CD4-positive, alpha-beta memory T cell (primary cell): ENCODE measurements at regions not wholly inside any gene's neighbourhood (a gene's known extent, or its start where the extent isn't known, plus 50 kb on each side); places are given as distances from the start of the nearest gene placed in this dataset.

Experiments used
- CTCF ChIA-PET: fragments of 350-600 bp; sonication (Branson Sonifier 250); formaldehyde crosslinking; loops from one replicate; lab custom pipeline; 2021; ENCODE audit warnings: inconsistent platforms; ENCODE audit not compliant: partially characterized antibody; lab: Charles Lee
- POLR2A ChIA-PET: fragments of 350-600 bp; sonication (Branson Sonifier 250); formaldehyde crosslinking; loops from one replicate; lab custom pipeline; 2021; ENCODE audit not compliant: partially characterized antibody; lab: Charles Lee
- DNase-seq, 5 donors: peaks; one replicate each; pipeline versions ENCODE4 v3.0.0 to v3.0.0-alpha.2; 2020 to 2022; ENCODE audit warnings: mixed read lengths in 1 of 5
- H3K27ac ChIP-seq: one replicate; pipeline ENCODE4 v1.7.0; 2013; ENCODE audit warnings: low read depth, low read length
- H3K27me3 ChIP-seq: 2 replicates; pipeline ENCODE4 v1.7.0; 2013; ENCODE audit warnings: mild to moderate bottlenecking, low read length, moderate library complexity; ENCODE audit not compliant: insufficient read depth
- H3K36me3 ChIP-seq: 2 replicates; pipeline ENCODE4 v1.7.0; 2013; ENCODE audit warnings: mild to moderate bottlenecking, low read length, moderate library complexity; ENCODE audit not compliant: insufficient read depth
- H3K4me1 ChIP-seq: 2 replicates; pipeline ENCODE4 v1.7.0; 2013; ENCODE audit warnings: mild to moderate bottlenecking, low read length, moderate library complexity; ENCODE audit not compliant: insufficient read depth
- H3K4me3 ChIP-seq, 2 donors: one replicate each; pipeline ENCODE4 v1.7.0; 2013; ENCODE audit warnings: low read length in 2 of 2, mild to moderate bottlenecking in 1 of 2
- H3K9me3 ChIP-seq, 2 donors: one replicate each; pipeline ENCODE4 v1.7.0; 2013; ENCODE audit warnings: low read length in 2 of 2, control low read depth in 1 of 2; ENCODE audit not compliant: control insufficient read depth in 1 of 2
- H3K27ac Mint-ChIP-seq, 7 donors: one replicate each; pipeline ENCODE4 v1.8.0; 2020 to 2021; ENCODE audit warnings: mixed read lengths in 7 of 7, mild to moderate bottlenecking in 6 of 7, inconsistent platforms in 3 of 7, moderate library complexity in 3 of 7
- H3K27me3 Mint-ChIP-seq, 2 donors: one replicate each; pipeline ENCODE4 v1.8.0; 2020 to 2021; ENCODE audit warnings: mixed read lengths in 2 of 2
- H3K36me3 Mint-ChIP-seq, 2 donors: one replicate each; pipeline ENCODE4 v1.8.0; 2020 to 2021; ENCODE audit warnings: mixed read lengths in 2 of 2, inconsistent platforms in 1 of 2, mild to moderate bottlenecking in 1 of 2
- H3K4me1 Mint-ChIP-seq, 4 donors: one replicate each; pipeline ENCODE4 v1.8.0; 2020 to 2021; ENCODE audit warnings: mixed read lengths in 4 of 4, mild to moderate bottlenecking in 1 of 4
- H3K4me3 Mint-ChIP-seq, 8 donors: one replicate each; pipeline ENCODE4 v1.8.0; 2020 to 2021; ENCODE audit warnings: mixed read lengths in 8 of 8, mild to moderate bottlenecking in 7 of 8, moderate library complexity in 6 of 8, inconsistent platforms in 3 of 8
- H3K9me3 Mint-ChIP-seq, 8 donors: one replicate each; pipeline ENCODE4 v1.8.0; 2020 to 2021; ENCODE audit warnings: mixed read lengths in 8 of 8, mild to moderate bottlenecking in 5 of 8, inconsistent platforms in 3 of 8, moderate library complexity in 1 of 8
- intact Hi-C: fragments of 100-400 bp; cut with micrococcal nuclease; formaldehyde crosslinking; loops from one replicate; pipeline ENCODE4 v1.15.1; 2023

- DNase-seq = no peak
- Mint-ChIP-seq H3K27me3 (peaks cover 0 to 3% of the 10 kb centered on the region in 2 donors), H3K36me3 (no peaks in the 10 kb centered on the region), H3K4me3 (no peak overlapping the region), H3K4me1 (peaks cover 2 to 6% (median 4%) of the 10 kb centered on the region in 4 donors), H3K27ac (no peak overlapping the region), H3K9me3 (peaks cover 0 to 2% (median 0%) of the 10 kb centered on the region in 8 donors)
- intact Hi-C loops = no loop called here
- Histone ChIP-seq H3K4me3 (no peak overlapping the region), H3K36me3 (no peaks in the 10 kb centered on the region), H3K9me3 (no peaks in the 10 kb centered on the region), H3K27me3 (no peaks in the 10 kb centered on the region), H3K4me1 (no peaks in the 10 kb centered on the region), H3K27ac (no peak overlapping the region)
- POLR2A ChIA-PET = no interaction called here
- CTCF ChIA-PET = no interaction called here
Measured at GRCh38 chr2:216298719-216299495, 73.4 kb downstream of the MARCHF4 start.

- H3K36me3 Mint-ChIP-seq = no peaks in the 10 kb centered on the region
- Histone ChIP-seq H3K4me3 (no peak overlapping the region), H3K27ac (no peak overlapping the region), H3K4me1 (no peaks in the 10 kb centered on the region), H3K9me3 (no peaks in the 10 kb centered on the region), H3K27me3 (no peaks in the 10 kb centered on the region), H3K36me3 (no peaks in the 10 kb centered on the region)
- H3K27me3 Mint-ChIP-seq = peaks cover 0 to 3% of the 10 kb centered on the region in 2 donors
- no peaks in the 10 kb centered on the region for H3K9me3 Mint-ChIP-seq
- intact Hi-C loops = no loop called here
- no peak overlapping the region for H3K27ac Mint-ChIP-seq
- ChIA-PET CTCF (no interaction called here), POLR2A (no interaction called here)
- no peak overlapping the region for H3K4me3 Mint-ChIP-seq
- H3K4me1 Mint-ChIP-seq = peaks cover 2 to 6% (median 4%) of the 10 kb centered on the region in 4 donors
- DNase-seq = no peak
Measured at GRCh38 chr2:216296856-216297255, 75.4 kb downstream of the MARCHF4 start.

- H3K9me3 ChIP-seq = no peaks in the 10 kb centered on the region
- Mint-ChIP-seq H3K4me1 (peaks cover 2 to 6% (median 4%) of the 10 kb centered on the region in 4 donors), H3K27ac (no peak overlapping the region), H3K27me3 (no peaks in the 10 kb centered on the region), H3K4me3 (no peak overlapping the region), H3K36me3 (no peaks in the 10 kb centered on the region), H3K9me3 (no peaks in the 10 kb centered on the region)
- H3K27ac ChIP-seq = no peak overlapping the region
- intact Hi-C loops = no loop called here
- DNase-seq = no peak
- H3K27me3 ChIP-seq = no peaks in the 10 kb centered on the region
- H3K4me3 ChIP-seq = no peak overlapping the region
- no peaks in the 10 kb centered on the region for H3K36me3 ChIP-seq
- H3K4me1 ChIP-seq = no peaks in the 10 kb centered on the region
- POLR2A ChIA-PET = no interaction called here
- CTCF ChIA-PET = interaction anchor here (0.7 to 1.8 kb wide), 3 partner anchors 10 to 110 kb away, joined by 3 to 4 read pairs (median 3); no protein-coding TSS in a partner anchor
Measured at GRCh38 chr2:216294305-216294704, 78.0 kb downstream of the MARCHF4 start.

- ChIA-PET CTCF (interaction anchor here (0.7 to 1.8 kb wide), 3 partner anchors 10 to 111 kb away, joined by 3 to 4 read pairs (median 3); no protein-coding TSS in a partner anchor), POLR2A (no interaction called here)
- Histone ChIP-seq H3K4me3 (no peak overlapping the region), H3K36me3 (no peaks in the 10 kb centered on the region), H3K9me3 (no peaks in the 10 kb centered on the region), H3K4me1 (no peaks in the 10 kb centered on the region), H3K27me3 (no peaks in the 10 kb centered on the region), H3K27ac (no peak overlapping the region)
- intact Hi-C loops = no loop called here
- no peaks in the 10 kb centered on the region for H3K27me3 Mint-ChIP-seq
- no peaks in the 10 kb centered on the region for H3K9me3 Mint-ChIP-seq
- no peak overlapping the region for H3K4me3 Mint-ChIP-seq
- DNase-seq = no peak
- no peaks in the 10 kb centered on the region for H3K36me3 Mint-ChIP-seq
- H3K27ac Mint-ChIP-seq = no peak overlapping the region
- peaks cover 2 to 6% (median 4%) of the 10 kb centered on the region in 4 donors for H3K4me1 Mint-ChIP-seq
Measured at GRCh38 chr2:216293883-216294282, 78.4 kb downstream of the MARCHF4 start.

- no peaks in the 10 kb centered on the region for H3K27me3 Mint-ChIP-seq
- Histone ChIP-seq H3K9me3 (no peaks in the 10 kb centered on the region), H3K4me1 (no peaks in the 10 kb centered on the region), H3K27me3 (no peaks in the 10 kb centered on the region), H3K36me3 (no peaks in the 10 kb centered on the region), H3K4me3 (no peak overlapping the region), H3K27ac (no peak overlapping the region)
- H3K9me3 Mint-ChIP-seq = no peaks in the 10 kb centered on the region
- no peak overlapping the region for H3K27ac Mint-ChIP-seq
- no peak for DNase-seq
- ChIA-PET POLR2A (no interaction called here), CTCF (interaction anchor here (1.8 kb wide), 1 partner anchor 112 kb away, joined by 4 read pairs; no protein-coding TSS in a partner anchor)
- intact Hi-C loops = no loop called here
- H3K36me3 Mint-ChIP-seq = no peaks in the 10 kb centered on the region
- no peak overlapping the region for H3K4me3 Mint-ChIP-seq
- H3K4me1 Mint-ChIP-seq = peaks cover 2 to 6% (median 4%) of the 10 kb centered on the region in 4 donors
Measured at GRCh38 chr2:216292886-216293301, 79.4 kb downstream of the MARCHF4 start.

GRCh38 chr2:216292475-216292874 is 79.8 kb downstream of the MARCHF4 start:
- Histone ChIP-seq H3K9me3 (no peaks in the 10 kb centered on the region), H3K4me1 (no peaks in the 10 kb centered on the region), H3K4me3 (no peak overlapping the region), H3K36me3 (no peaks in the 10 kb centered on the region), H3K27ac (no peak overlapping the region), H3K27me3 (no peaks in the 10 kb centered on the region)
- Mint-ChIP-seq H3K4me3 (no peak overlapping the region), H3K27me3 (no peaks in the 10 kb centered on the region), H3K9me3 (no peaks in the 10 kb centered on the region), H3K27ac (no peak overlapping the region), H3K4me1 (peaks cover 2 to 6% (median 4%) of the 10 kb centered on the region in 4 donors), H3K36me3 (no peaks in the 10 kb centered on the region)
- ChIA-PET POLR2A (no interaction called here), CTCF (interaction anchor here (1.8 kb wide), 1 partner anchor 112 kb away, joined by 4 read pairs; no protein-coding TSS in a partner anchor)
- no peak for DNase-seq
- intact Hi-C loops = no loop called here

- Mint-ChIP-seq H3K27me3 (no peaks in the 10 kb centered on the region), H3K9me3 (no peaks in the 10 kb centered on the region), H3K36me3 (no peaks in the 10 kb centered on the region), H3K4me3 (no peak overlapping the region), H3K27ac (no peak overlapping the region), H3K4me1 (no peaks in the 10 kb centered on the region)
- H3K27ac ChIP-seq = no peak overlapping the region
- H3K4me3 ChIP-seq = no peak overlapping the region
- H3K27me3 ChIP-seq = no peaks in the 10 kb centered on the region
- no peak for DNase-seq
- POLR2A ChIA-PET = no interaction called here
- no peaks in the 10 kb centered on the region for H3K4me1 ChIP-seq
- CTCF ChIA-PET = interaction anchor here (0.7 kb wide), 1 partner anchor 179 kb away, joined by 3 read pairs; no protein-coding TSS in a partner anchor
- intact Hi-C loops = no loop called here
- H3K9me3 ChIP-seq = no peaks in the 10 kb centered on the region
- no peaks in the 10 kb centered on the region for H3K36me3 ChIP-seq
Measured at GRCh38 chr2:216289470-216289869, 82.8 kb downstream of the MARCHF4 start.
